Astrocyte (in vitro differentiated cells and primary cell): ENCODE measurements at regions not wholly inside any gene's neighbourhood (a gene's known extent, or its start where the extent isn't known, plus 50 kb on each side); places are given as distances from the start of the nearest gene placed in this dataset.

Experiments used
- EZH2 ChIP-seq: IDR thresholded peaks from 2 replicates; pipeline ENCODE4 v1.6.1; 2012; ENCODE audit warnings: mild to moderate bottlenecking, low read length, inconsistent platforms; ENCODE audit not compliant: insufficient read depth
- TF ChIP-seq, protein P1 (sequence below): IDR thresholded peaks from 2 replicates; pipeline ENCODE4 v1.5.1; 2011; ENCODE audit warnings: low read depth, mild to moderate bottlenecking, inconsistent platforms, low read length, moderate library complexity; ENCODE audit not compliant: insufficient read depth

- no peak for TF ChIP-seq EZH2
- TF ChIP-seq, protein P1, sequence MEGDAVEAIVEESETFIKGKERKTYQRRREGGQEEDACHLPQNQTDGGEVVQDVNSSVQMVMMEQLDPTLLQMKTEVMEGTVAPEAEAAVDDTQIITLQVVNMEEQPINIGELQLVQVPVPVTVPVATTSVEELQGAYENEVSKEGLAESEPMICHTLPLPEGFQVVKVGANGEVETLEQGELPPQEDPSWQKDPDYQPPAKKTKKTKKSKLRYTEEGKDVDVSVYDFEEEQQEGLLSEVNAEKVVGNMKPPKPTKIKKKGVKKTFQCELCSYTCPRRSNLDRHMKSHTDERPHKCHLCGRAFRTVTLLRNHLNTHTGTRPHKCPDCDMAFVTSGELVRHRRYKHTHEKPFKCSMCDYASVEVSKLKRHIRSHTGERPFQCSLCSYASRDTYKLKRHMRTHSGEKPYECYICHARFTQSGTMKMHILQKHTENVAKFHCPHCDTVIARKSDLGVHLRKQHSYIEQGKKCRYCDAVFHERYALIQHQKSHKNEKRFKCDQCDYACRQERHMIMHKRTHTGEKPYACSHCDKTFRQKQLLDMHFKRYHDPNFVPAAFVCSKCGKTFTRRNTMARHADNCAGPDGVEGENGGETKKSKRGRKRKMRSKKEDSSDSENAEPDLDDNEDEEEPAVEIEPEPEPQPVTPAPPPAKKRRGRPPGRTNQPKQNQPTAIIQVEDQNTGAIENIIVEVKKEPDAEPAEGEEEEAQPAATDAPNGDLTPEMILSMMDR, result no peak
These were observed 102.0 kb downstream of the ZNF280B start for GRCh38 chr22:22406445-22407027.
